Stimulated activated memory B cell treated with anti-CD40 and anti-IgM and Interleukin-4, amounts not matched to agents 10 μg/mL and 1 μg/mL and 100 μg/mL, for 72 hours (primary cell): ENCODE measurements at regions not wholly inside any gene's neighbourhood (a gene's known extent, or its start where the extent isn't known, plus 50 kb on each side); places are given as distances from the start of the nearest gene placed in this dataset.
A peak's percentile ranks its signal among the peaks of the same experiment; 100 is the strongest.

Experiments used
- ATAC-seq: fragments of 150-1000 bp; cut with Tn5 transposase; 2 replicates; pipeline ENCODE4 v1.10.0; 2021
- H3K27ac Mint-ChIP-seq: one replicate; pipeline ENCODE4 v1.8.0; 2022; ENCODE audit warnings: mild to moderate bottlenecking, mixed read lengths
- H3K27me3 Mint-ChIP-seq: one replicate; pipeline ENCODE4 v1.8.0; 2022; ENCODE audit warnings: mixed read lengths
- H3K36me3 Mint-ChIP-seq: one replicate; pipeline ENCODE4 v1.8.0; 2022; ENCODE audit warnings: mixed read lengths
- H3K4me1 Mint-ChIP-seq: one replicate; pipeline ENCODE4 v1.8.0; 2022; ENCODE audit warnings: mixed read lengths
- H3K4me3 Mint-ChIP-seq: one replicate; pipeline ENCODE4 v1.8.0; 2022; ENCODE audit warnings: mild to moderate bottlenecking, moderate library complexity, mixed read lengths
- H3K9me3 Mint-ChIP-seq: one replicate; pipeline ENCODE4 v1.8.0; 2022; ENCODE audit warnings: mixed read lengths

DNA sequence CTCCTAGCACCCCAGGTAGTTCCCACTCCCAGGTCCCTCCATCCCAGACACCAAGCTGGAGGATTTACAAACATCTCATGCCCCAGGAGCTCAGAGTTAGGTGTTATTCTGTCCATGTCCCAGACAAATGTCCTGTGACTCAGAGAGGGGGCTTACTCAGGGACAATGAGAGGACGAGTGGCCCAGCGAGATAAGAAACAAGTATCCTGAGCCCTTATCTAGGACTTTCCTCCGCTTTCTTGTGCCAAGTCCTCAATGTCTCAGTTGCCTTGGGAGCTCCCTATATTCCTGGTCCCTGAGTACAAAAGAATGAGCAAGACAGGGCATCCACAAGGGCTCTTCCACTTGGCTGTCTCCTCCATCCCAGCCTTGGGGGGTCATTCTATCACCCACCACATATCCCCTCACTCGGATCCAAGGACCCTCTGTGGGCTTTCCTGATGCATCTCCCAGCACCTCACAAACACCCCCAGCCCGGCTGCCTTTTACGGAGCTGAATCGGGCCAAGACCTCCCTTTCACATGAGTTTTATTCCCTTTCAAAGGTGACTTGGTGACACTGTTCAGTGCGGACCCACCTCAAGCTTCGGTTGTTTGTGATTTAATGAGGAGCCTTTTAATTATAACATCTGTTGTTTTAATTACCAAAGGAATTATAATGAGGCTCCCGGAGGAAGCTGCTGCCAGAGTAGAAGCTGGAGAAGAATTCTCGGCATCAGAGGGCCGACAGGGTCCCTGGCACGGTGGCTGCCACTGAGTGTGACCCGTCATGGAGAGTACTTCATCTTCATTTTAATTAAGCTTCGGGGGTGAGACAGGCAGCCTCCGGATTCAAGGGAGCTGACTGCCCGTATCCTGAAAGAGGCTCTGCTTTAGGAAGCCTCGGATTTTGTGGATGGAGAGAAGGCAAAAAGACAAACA is 121.5 kb downstream of the WSCD1 start:
- Mint-ChIP-seq H3K27me3 (no peaks in the 10 kb centered on the region), H3K4me1 (no peaks in the 10 kb centered on the region)

DNA sequence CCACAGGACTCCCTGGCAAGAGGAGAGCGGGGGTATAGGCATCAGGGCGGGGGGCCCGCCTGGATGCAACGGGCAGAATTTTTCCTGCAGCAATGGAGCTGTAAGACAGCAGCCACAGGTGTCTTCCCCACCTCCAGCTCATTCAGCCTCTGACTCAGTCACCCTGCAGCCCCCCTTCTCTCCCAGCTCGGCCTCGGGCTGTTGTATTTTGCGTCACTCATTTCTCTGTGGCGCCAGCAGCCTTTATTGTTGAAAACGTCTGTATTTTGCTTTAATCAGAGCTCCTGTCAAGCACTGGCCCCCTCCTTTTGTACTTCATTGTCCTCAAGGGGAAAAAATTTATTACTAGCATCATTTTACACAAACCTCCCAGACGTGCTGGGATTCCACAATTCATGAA is 117.7 kb downstream of the WSCD1 start:
- H3K27me3 Mint-ChIP-seq, result peaks cover 6% of the 10 kb centered on the region
- no peak overlapping the region for H3K27ac Mint-ChIP-seq
- ATAC-seq, result peak; percentile 24
- H3K4me3 Mint-ChIP-seq, result no peak overlapping the region
- no peaks in the 10 kb centered on the region for H3K36me3 Mint-ChIP-seq
- no peaks in the 10 kb centered on the region for H3K4me1 Mint-ChIP-seq
- peaks cover 6% of the 10 kb centered on the region for H3K9me3 Mint-ChIP-seq

More for the DNA sequence above, 121.5 kb downstream of the WSCD1 start:
- no peak for ATAC-seq
- H3K4me3 Mint-ChIP-seq, result no peak overlapping the region
- H3K9me3 Mint-ChIP-seq, result peaks cover 9% of the 10 kb centered on the region
- H3K36me3 Mint-ChIP-seq, result no peaks in the 10 kb centered on the region
- no peak overlapping the region for H3K27ac Mint-ChIP-seq

DNA sequence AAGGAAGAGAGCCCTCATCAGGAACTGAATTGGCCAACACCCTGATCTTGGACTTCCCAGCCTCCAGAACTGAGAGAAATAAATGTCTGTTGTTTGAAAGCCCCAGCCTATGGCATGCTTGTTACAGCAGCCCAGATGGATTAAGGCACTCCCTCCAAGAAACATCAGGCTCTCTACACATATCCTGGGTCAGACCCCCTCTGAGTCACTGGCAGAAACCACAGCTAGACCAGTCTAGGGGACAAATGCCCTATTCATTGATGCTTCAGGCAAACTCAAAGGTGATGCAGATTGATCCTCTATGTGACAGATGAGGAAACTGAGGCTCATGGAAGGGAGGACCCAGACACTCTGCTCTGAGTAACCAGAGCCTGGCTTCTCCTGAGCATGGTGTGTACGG is 116.8 kb downstream of the WSCD1 start:
- H3K4me3 Mint-ChIP-seq, result no peak overlapping the region
- H3K4me1 Mint-ChIP-seq, result no peaks in the 10 kb centered on the region
- H3K9me3 Mint-ChIP-seq, result peaks cover 6% of the 10 kb centered on the region
- no peak for ATAC-seq
- peaks cover 15% of the 10 kb centered on the region for H3K27me3 Mint-ChIP-seq
- H3K27ac Mint-ChIP-seq, result no peak overlapping the region
- H3K36me3 Mint-ChIP-seq, result no peaks in the 10 kb centered on the region

DNA sequence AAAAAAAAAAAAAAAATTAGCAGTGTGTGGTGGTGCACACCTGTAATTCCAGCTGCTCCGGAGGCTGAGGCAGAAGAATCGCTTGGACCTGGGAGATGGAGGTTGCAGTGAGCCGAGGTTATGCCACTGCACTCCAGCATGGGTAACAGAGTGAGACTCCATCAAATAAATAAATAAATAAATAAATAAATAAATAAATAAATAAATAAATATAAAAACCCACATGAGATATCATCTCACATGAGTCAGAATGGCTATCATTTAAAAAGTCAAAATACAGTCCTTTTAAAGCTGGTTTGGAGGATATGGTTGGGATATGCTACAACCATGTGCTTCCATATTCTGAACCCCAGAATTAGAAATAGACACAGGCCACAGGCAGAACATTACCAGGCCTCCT is 114.3 kb downstream of the WSCD1 start:
- Mint-ChIP-seq H3K36me3 (no peaks in the 10 kb centered on the region), H3K4me3 (no peak overlapping the region), H3K27me3 (peaks cover 21% of the 10 kb centered on the region), H3K9me3 (peaks cover 6% of the 10 kb centered on the region), H3K4me1 (no peaks in the 10 kb centered on the region), H3K27ac (no peak overlapping the region)
- no peak for ATAC-seq

DNA sequence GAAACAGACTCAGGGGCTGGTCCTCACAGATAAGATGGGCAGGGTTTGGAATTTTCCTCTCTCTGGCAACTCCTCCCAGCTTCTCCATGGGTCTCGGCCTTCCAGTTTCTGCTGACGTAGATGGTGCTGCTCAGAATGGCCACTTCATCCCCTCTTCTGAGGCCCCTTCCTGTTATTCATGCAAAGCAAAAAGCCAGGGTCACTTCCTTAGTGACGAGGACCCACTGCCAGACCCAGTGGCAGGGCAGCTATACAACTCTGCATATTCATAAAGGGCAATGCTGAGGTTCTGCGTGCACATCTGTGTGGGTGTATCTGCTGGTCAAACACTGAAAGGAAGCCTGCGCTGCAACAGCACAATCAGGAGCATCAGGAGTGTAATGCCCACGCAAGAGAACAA is 108.8 kb downstream of the WSCD1 start:
- peaks cover 31% of the 10 kb centered on the region for H3K27me3 Mint-ChIP-seq
- no peak overlapping the region for H3K4me3 Mint-ChIP-seq
- H3K27ac Mint-ChIP-seq, result no peak overlapping the region
- peak; percentile 8 for ATAC-seq
- no peaks in the 10 kb centered on the region for H3K4me1 Mint-ChIP-seq
- H3K9me3 Mint-ChIP-seq, result no peaks in the 10 kb centered on the region
- H3K36me3 Mint-ChIP-seq, result no peaks in the 10 kb centered on the region

DNA sequence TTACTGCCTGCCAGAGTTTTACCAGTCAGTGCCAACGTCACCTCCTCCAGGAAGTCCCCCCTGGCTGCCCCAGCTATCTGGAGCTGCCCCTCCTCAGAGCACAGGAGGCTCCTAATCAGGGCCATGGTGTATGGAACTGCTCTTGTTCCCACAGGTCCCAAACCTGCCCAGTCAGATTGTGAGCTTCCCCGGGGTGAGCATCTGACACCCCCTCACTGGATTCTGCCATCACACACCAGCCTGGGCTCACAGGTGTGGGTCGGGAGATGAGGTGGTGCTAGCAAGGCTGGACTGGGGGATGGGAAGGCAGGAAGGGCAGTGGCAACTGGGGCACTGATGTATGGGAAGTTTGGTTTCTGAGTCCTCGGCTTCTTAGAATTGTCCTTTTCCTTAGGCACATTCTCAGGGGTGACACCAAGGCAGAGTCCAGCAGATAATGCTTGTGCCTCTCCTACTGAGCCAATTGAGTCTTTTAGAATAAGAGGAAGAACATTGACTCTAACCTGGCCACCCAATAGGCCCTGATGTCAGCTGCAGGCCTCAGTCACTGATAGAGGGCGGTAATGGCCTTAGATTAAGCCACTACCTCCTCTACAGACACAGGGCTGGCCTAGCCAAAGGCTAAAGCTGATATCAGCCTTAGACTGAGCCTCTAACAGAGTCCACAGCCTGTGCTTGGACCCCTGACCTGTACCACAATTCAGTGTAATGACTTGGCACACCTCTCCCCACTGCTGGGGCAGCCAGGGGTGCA is 107.9 kb downstream of the WSCD1 start:
- ATAC-seq, result no peak

More for the DNA sequence above, 107.9 kb downstream of the WSCD1 start:
- Mint-ChIP-seq H3K4me1 (no peaks in the 10 kb centered on the region), H3K27me3 (peaks cover 33% of the 10 kb centered on the region), H3K4me3 (no peak overlapping the region), H3K27ac (no peak overlapping the region), H3K36me3 (no peaks in the 10 kb centered on the region), H3K9me3 (no peaks in the 10 kb centered on the region)
